Ovary (tissue), 7 donors: ENCODE measurements at regions not wholly inside any gene's neighbourhood (a gene's known extent, or its start where the extent isn't known, plus 50 kb on each side); places are given as distances from the start of the nearest gene placed in this dataset.

ENCODE experiments used
- DNase-seq, 5 donors: peaks; one replicate each; pipeline ENCODE4 v3.0.0-alpha.2; 2019 to 2020
- H3K27ac ChIP-seq, 2 donors: fragments of 200-600 bp; one replicate each; pipeline versions ENCODE4 v1.5.1 to v1.8.0; 2019 to 2022
- H3K27me3 ChIP-seq: fragments of 200-600 bp; one replicate; pipeline ENCODE4 v1.8.0; 2022
- H3K36me3 ChIP-seq: fragments of 200-600 bp; sonication (generic); one replicate; pipeline ENCODE4 v1.5.1; 2019
- H3K4me1 ChIP-seq: one replicate; pipeline ENCODE4 v1.8.1; 2013; ENCODE audit warnings: mild to moderate bottlenecking, moderate library complexity; ENCODE audit not compliant: insufficient read depth
- H3K4me3 ChIP-seq: fragments of 200-600 bp; sonication (generic); one replicate; pipeline ENCODE4 v1.5.1; 2017
- H3K9me3 ChIP-seq, 2 donors: fragments of 200-600 bp in 1 of 2; sonication (generic) in 1 of 2; one replicate each; pipeline versions ENCODE4 v1.5.1 to v1.8.1; 2013 to 2019; ENCODE audit warnings: mild to moderate bottlenecking in 1 of 2, moderate library complexity in 1 of 2
- CTCF ChIP-seq, 3 donors: fragments of 450-650 bp in 2 of 3; fragments of 200-600 bp in 1 of 3; IDR thresholded peaks; one replicate each; pipeline versions ENCODE4 v1.5.1 to v1.8.0; 2016 to 2022; ENCODE audit warnings: antibody characterized with exemption in 3 of 3, mild to moderate bottlenecking in 1 of 3
- EP300 ChIP-seq: sonication (generic); formaldehyde crosslinking; IDR thresholded peaks from one replicate; pipeline ENCODE4 v1.6.1; 2017; ENCODE audit warnings: antibody characterized with exemption
- POLR2A ChIP-seq: fragments of 450-650 bp; IDR thresholded peaks from one replicate; pipeline ENCODE4 v1.6.1; 2017; ENCODE audit warnings: antibody characterized with exemption, mild to moderate bottlenecking, moderate library complexity
- WGBS, 3 donors: extraction: QIAGEN DNeasy Blood & Tissue Kit in 1 of 3; methylation state at CpG; one replicate each; pipeline versions ENCODE4 v1.1.5 to v1.1.7; 2013 to 2017; 5-methylcytosine and 5-hydroxymethylcytosine counted together
- intact Hi-C, 4 donors: fragments of 100-400 bp; cut with DNase I; formaldehyde crosslinking; loops; one replicate each; pipeline versions ENCODE4 v1.11.0 to v1.15.1; 2022 to 2023
- donor health status: DM: no; HTN: no; CAD: no; lungs with moderate emphysema.
- donor health status: DM: no; HTN: no; CAD: no.
- donor health status: Bipolar disorder and iron deficiency.
- donor health status: DM: no; HTN: no; CAD: no.
- donor health status: DM: yes; HTN: yes; CAD: no.

GRCh38 chr6:138659998-138660397 lies 113.6 kb upstream of the CCDC28A start:
- no peak overlapping the region for H3K27ac ChIP-seq
- no peak for DNase-seq
- no peaks in the 10 kb centered on the region for H3K9me3 ChIP-seq
- no peaks in the 10 kb centered on the region for H3K27me3 ChIP-seq
- H3K36me3 ChIP-seq, result no peaks in the 10 kb centered on the region
- no peaks in the 10 kb centered on the region for H3K4me1 ChIP-seq
- no peak for TF ChIP-seq EP300
- no peak for TF ChIP-seq CTCF (IDR thresholded peaks at IDR 0.05)
- no peak for TF ChIP-seq POLR2A
- 77 to 86% (median 85%) methylated on average over 2 of the region's 2 CpGs for WGBS, 3 donors
- intact Hi-C loops, result no loop called here
- no peak overlapping the region for H3K4me3 ChIP-seq

- no peak for TF ChIP-seq CTCF (IDR thresholded peaks at IDR 0.05)
- no peak for TF ChIP-seq EP300
- TF ChIP-seq POLR2A, result no peak
- Histone ChIP-seq H3K36me3 (no peaks in the 10 kb centered on the region), H3K27me3 (no peaks in the 10 kb centered on the region), H3K4me1 (no peaks in the 10 kb centered on the region), H3K27ac (no peak overlapping the region), H3K9me3 (no peaks in the 10 kb centered on the region), H3K4me3 (no peak overlapping the region)
- 42 to 54% (median 51%) methylated on average over 2 of the region's 2 CpGs for whole genome bisulfite sequencing, 3 donors
- DNase-seq, result no peak
- intact Hi-C loops, result no loop called here
Measured at GRCh38 chr6:138662471-138662870, 111.1 kb upstream of the CCDC28A start.

DNA sequence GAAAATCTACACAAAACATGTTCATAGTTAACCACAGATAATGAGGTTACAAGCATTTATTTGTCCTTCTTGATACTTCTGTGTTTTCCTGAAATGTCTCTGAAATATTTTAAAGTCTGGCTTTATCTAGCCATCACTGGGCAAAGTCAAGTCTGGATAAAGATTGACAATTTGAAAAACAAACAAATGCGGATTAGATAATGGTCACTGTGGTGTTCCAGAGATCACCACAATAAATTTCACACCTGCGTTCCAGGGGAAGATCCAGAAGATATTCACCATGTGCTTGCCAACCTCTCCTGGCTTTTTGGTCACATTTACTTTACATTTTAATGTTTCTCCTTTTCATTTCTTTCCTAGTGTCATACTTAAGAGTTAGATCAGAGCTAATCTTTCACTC lies 109.7 kb upstream of the CCDC28A start:
- TF ChIP-seq EP300 (no peak), CTCF (IDR thresholded peaks at IDR 0.05) (no peak), POLR2A (no peak)
- 78 to 86% (median 81%) methylated on average over 2 of the region's 2 CpGs for WGBS, 3 donors
- no peaks in the 10 kb centered on the region for H3K36me3 ChIP-seq
- no peaks in the 10 kb centered on the region for H3K9me3 ChIP-seq
- no peaks in the 10 kb centered on the region for H3K4me1 ChIP-seq
- H3K4me3 ChIP-seq, result no peak overlapping the region
- H3K27ac ChIP-seq, result no peak overlapping the region
- no peaks in the 10 kb centered on the region for H3K27me3 ChIP-seq
- intact Hi-C loops, result no loop called here
- no peak for DNase-seq

DNA sequence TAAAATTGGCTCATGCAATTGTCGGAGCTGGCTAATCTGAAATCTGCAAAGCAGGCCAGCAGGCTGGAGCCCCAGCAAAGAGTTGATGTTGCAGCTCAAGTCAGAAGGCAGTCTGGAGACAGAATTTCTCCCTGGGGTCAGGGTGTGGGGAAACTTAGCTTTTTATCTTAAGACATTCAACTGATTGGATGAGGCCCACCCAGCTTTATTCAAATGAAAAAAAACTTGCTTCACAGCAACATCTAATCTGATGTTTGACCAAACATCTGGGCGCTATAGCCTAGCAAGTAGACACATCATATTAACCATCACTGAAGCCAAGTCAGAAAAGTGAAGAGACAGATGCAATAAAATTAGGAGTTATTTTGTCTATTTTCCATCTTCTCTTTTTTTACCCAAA lies 108.8 kb upstream of the CCDC28A start:
- H3K27me3 ChIP-seq, result no peaks in the 10 kb centered on the region
- H3K4me3 ChIP-seq, result no peak overlapping the region
- DNase-seq, result no peak
- no peaks in the 10 kb centered on the region for H3K36me3 ChIP-seq
- TF ChIP-seq POLR2A (no peak), EP300 (no peak), CTCF (IDR thresholded peaks at IDR 0.05) (no peak)
- H3K9me3 ChIP-seq, result no peaks in the 10 kb centered on the region
- H3K27ac ChIP-seq, result no peak overlapping the region
- intact Hi-C loops, result no loop called here
- WGBS, 3 donors, result 57 to 73% (median 67%) methylated on average over 2 of the region's 2 CpGs
- no peaks in the 10 kb centered on the region for H3K4me1 ChIP-seq

DNA sequence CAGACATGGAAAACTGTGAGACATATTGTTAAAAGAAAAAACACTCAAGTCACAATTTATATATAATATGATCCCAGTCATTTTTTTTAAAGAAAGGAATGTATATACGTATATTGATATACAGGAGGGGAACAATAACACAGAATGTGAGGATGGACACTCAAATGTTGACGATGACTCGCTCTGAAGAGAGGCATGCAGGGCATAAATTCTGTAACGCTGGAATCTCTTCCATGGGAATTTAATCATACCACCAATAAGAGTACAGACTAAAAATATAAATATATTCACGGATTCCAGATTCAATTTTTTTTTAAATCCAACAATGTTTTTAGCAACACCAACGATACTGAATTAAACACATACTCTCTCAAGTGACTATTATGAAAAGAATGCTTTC lies 106.9 kb upstream of the CCDC28A start:
- no peak for DNase-seq
- Histone ChIP-seq H3K4me3 (no peak overlapping the region), H3K36me3 (no peaks in the 10 kb centered on the region), H3K27me3 (no peaks in the 10 kb centered on the region), H3K4me1 (no peaks in the 10 kb centered on the region), H3K27ac (no peak overlapping the region), H3K9me3 (no peaks in the 10 kb centered on the region)
- TF ChIP-seq EP300 (no peak), CTCF (IDR thresholded peaks at IDR 0.05) (no peak), POLR2A (no peak)
- intact Hi-C loops, result no loop called here
- WGBS, 3 donors, result 66 to 78% (median 70%) methylated on average over 6 of the region's 6 CpGs
